GM18951 (cell line): ENCODE measurements at regions not wholly inside any gene's neighbourhood (a gene's known extent, or its start where the extent isn't known, plus 50 kb on each side); places are given as distances from the start of the nearest gene placed in this dataset.

Experiments
- POLR2A ChIP-seq: IDR thresholded peaks from 4 replicates; pipeline ENCODE4 v1.6.1; 2011; ENCODE audit warnings: mild to moderate bottlenecking; ENCODE audit not compliant: insufficient read length, insufficient read depth; ENCODE audit errors: extremely low read depth
- in situ Hi-C: fragments of 300-500 bp; cut with MboI; formaldehyde crosslinking; loops from one replicate; pipeline ENCODE4 v1.12.0; 2022; ENCODE audit warnings: low sequenced_read_pairs, mixed read lengths, inconsistent platforms; ENCODE audit not compliant: unreplicated experiment

DNA sequence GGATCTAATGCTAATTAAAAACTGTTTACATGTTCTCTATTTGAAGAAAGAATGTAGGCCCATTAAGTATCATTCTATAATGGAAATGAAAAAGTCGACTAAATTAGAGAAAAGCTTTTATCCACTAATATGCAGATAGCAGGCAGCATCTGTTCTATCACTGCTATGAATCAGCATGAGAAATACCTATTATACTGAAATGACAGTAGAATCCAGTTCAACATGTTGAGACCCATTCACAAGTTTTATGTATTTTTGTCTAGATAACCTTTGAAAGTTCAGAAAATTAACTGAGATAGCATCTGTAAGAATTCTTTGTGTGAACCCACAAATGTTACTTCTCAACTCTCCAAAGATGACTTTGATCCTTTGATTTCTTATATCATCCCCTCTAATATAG is 1254.4 kb upstream of the ADGRL3 start:
- in situ Hi-C loops: no loop called here
- no peak for TF ChIP-seq POLR2A

DNA sequence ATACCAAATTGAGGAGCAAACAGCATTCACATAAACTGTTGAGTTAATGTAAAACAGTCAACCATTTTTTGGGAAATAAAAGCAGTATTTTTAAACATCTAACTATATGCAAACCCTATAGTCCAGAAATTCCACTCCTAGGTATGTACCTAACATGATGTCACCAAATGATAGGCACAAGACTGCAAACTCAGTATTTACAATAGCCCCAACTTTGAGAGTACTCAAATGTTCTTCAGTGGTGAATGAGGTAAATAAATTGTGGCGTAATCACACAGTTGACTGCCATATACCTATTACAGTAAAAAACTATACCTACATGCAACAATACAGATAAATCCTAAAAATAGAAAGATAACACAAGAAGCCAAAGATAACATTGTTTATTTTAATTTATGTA is 1243.8 kb upstream of the ADGRL3 start:
- in situ Hi-C loops: no loop called here
- no peak for TF ChIP-seq POLR2A

DNA sequence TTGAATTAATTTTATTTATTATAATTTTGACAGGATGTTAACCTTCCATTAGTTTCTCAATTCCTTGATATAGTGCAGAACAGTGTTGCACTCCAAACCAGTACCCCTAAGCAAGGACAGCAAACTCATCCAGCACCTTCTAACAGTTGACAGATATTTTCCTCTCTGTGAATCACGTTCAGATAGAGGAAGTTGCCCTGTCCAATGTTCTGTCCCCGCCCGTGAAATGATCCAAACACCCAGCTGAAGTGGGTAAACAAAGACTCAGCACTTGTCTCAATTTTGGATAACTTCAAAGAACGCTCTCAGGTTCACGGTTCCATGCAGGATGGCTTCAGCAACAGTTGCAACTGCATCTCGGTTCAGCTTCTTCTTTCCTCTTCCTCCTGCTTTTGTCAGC is 1240.0 kb upstream of the ADGRL3 start:
- TF ChIP-seq POLR2A: no peak

DNA sequence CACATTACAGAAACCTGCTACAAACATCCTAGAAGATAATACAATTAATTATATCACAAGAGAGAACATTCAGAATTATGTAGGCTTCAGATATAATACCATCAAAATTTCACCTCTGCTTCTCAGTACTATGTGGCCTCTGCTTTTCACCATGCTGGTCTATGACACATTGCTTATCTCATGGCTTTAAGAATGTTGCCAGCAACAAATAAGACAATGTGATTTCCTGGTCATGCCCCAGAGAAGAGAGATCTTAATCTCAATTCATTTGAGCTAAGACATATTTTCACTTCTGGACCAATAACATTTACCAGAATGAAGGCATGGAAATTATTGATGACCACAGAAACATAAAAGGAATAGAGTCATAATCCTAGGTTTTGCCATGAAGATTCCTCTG is 1233.4 kb upstream of the ADGRL3 start:
- in situ Hi-C loops: no loop called here
- no peak for TF ChIP-seq POLR2A

More for the DNA sequence above, 1240.0 kb upstream of the ADGRL3 start:
- in situ Hi-C loops: no loop called here

DNA sequence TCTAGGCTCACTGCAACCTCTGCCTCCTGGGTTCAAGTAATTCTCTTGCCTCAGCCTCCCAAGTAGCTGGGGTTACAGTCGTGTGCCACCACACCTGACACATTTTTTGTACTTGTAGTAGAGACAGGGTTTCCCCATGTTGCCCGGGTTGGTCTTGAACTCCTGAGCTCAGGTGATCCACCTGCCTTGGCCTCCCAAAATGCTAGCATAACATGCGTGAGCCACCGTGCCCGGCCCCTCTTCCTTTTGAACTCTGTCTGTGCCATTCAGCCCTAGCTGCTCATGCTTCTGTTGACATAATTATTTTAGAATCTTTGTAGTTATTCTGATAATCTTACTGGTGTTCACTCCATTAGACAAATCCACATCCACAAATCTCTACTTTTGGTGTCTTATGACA is 1231.3 kb upstream of the ADGRL3 start:
- in situ Hi-C loops: no loop called here

DNA sequence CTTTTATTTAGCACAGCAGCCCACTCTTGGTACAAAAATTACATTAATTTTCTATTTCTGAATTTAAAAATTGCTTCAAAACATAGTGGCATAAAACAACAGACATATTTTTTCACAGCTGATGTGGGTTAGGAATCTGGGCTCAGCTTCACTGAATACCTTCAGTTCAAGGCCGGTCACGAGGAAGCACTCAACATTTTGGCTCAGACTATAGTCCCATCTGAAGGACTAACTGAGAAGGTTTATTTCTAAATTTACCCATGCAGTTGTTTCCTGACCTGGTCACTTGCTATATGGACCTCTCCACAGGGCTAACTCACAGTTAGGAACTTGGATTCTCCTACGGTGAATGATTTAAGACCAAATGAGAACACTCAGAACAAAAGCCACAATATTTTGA is 1230.2 kb upstream of the ADGRL3 start:
- no peak for TF ChIP-seq POLR2A
- in situ Hi-C loops: no loop called here

More for the DNA sequence above, 1231.3 kb upstream of the ADGRL3 start:
- no peak for TF ChIP-seq POLR2A

DNA sequence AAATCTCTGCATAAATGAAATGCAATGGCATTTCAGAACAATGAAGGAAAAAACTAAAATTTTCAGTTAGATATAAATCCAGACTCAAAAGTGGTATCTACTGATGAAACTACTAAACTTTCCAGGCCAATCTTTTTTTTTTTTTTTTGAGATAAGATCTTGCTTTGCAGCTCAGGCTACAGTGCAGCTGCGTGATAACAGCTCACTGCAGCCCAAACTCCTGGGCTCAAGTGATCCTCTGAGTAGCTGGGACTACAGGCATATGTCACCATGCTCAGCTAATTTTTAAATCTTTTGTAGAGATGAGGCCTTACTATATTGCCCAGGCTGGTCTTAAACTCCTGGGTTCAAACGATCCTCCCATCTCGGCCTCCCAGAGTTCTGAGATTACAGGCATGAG is 1228.2 kb upstream of the ADGRL3 start:
- TF ChIP-seq POLR2A: no peak
- in situ Hi-C loops: no loop called here

DNA sequence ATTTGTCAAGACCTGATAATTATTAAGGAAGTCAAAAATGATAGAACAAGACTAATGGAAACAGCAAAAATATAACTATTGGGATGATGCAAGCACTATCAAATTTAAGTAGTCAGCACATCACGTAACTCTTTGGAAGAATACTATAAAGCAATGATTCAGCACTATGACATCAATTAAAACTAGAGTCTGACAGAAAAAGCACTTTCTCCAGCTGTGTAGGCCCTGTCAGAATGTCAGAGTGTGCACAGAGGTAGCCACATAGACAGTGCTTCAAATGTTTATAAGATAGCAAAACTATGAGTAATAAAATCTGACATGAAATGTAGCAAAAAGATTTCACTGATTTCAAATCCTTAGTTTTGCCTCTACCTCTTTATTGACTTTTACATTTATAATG is 1226.6 kb upstream of the ADGRL3 start:
- in situ Hi-C loops: no loop called here
- TF ChIP-seq POLR2A: no peak

DNA sequence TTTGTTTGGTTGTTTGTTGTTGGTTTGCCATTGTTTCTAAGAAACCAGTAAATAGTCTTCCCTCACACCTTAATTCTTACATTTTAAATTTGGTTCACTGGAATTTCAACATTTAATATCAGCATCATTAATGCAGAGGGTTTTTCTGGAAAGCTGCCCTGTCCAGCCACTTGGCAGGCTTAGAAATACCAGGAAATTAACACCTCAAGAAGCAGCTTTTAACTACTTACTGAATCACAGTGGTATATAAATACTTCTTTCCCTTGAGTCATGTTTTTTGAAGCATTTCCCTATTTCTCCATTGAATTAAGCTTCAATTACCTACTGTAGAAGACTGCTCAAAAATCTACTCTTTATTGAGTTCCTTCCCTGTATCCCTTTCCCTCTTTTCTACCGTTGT is 1221.1 kb upstream of the ADGRL3 start:
- in situ Hi-C loops: no loop called here
- TF ChIP-seq POLR2A: no peak

DNA sequence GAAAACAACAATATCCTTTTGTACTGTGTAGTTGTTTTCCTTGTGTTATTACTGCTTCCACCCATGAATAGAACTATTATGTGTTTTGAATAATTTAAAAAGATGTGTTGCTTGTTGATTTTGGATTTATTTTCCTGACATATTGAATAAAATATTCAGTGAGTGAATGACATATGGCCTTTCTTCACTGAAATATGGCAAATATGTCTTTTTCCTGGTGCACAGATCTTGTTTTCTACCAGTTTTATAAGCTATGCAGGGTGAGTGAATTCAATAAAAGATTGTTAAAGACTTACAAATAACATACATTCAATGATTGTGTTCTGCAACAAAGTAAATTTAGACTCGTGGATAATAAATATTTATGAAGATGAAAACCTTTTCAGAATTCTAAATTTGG is 1216.3 kb upstream of the ADGRL3 start:
- TF ChIP-seq POLR2A: no peak
- in situ Hi-C loops: no loop called here

DNA sequence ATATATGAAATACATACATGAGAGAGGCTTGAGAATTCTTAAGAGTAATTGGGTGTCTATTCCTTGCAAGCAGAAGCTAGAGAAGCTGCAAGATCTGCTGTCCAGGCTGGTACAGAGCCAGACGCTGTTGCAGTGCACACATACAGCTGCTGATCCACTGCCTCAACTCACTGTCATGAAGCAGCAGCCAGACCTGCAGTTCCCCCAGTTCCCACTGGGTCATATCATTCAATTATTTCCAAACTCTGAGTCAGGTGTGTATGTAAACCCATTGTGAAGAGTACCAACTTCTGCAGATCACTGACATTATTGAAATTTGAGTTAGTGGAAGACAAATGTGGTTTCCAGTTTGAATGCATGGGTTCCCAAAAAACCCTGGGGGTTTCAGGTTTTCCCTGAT is 1212.8 kb upstream of the ADGRL3 start:
- TF ChIP-seq POLR2A: no peak
- in situ Hi-C loops: no loop called here

DNA sequence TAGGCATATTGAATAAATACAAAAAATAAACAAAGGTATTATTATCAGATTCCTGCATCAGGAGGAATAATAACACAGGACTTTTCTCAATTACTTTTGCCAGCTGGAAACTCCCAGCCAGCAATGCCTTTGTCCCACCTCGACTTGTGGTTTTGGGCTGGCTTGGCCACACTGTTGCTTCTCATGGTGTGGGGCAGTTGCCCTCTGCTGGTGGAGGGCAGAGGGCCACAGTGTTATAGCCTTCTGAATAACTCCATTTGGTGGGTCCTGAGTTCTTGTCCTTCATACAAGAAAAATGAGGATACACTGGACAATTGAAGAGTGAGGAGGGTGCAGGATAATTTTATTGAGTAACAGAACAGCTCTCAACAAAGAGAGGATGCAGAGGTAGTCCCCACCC is 1206.0 kb upstream of the ADGRL3 start:
- in situ Hi-C loops: no loop called here
- no peak for TF ChIP-seq POLR2A

DNA sequence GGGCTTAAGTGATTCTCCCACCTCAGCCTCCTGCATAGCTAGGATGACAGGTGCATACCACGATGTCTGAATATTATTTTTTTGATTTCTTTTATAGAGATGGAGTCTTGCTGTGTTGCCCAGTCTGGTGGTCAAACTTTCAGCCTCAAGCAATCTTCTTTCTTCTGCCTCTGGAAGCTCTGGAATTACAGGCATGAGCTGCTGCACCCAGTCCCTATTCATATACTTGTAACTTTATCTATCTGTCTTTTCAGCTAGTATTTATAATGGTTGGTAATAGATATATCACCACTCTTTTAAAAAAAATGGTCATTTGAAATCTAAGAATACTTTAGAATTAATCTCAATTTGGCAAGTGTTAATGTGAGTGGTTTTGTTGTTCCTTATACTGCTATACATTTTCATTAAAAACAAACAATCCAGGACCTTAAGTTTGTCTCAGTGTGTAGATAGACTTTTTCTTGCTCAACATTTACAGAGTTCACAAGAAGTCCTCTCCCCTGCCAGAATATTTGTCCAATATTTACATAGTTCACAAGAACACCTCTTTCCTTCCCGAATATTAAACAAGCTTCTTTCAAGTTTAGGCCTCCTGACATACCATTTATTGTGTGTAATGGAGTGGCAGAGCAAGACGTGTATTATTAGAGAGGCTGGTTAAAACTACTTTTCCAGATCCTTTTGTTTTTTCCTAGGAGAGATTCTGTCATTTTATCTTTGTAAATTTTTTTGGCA is 1197.4 kb upstream of the ADGRL3 start:
- TF ChIP-seq POLR2A: no peak
- in situ Hi-C loops: no loop called here

DNA sequence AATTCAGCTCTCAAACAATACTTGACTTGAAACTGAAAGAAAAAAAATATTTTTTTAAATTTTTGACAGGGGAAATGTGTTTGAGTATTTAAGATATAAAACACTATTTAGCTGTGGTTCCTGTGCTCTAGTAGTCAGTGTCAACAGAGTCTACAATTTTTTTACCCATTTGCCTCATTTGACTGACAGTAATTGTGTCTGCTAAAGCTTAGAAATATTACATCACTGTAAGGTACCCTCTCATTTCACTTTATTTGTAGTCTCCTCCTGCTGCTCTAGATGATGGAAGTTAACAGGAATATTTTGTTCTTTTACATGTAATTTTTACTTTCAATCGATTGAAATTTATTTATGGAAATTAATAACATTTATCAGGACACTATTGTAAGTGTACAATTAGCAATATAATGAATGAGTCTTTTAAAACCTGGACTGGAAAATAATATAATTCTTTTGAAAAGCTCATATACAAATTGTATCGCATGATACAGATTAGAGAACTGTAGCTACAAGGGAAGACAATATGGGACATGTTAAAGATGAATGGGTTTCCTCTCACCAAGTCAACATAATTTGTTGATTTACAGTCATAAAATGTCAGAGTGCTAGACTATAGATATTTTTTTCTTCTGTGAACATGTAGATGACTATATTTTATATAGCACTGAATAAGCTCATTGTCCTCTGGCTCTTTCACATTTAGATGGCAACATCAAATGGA is 1186.5 kb upstream of the ADGRL3 start:
- no peak for TF ChIP-seq POLR2A
- in situ Hi-C loops: no loop called here
